Neural crest cell (in vitro differentiated cells): ENCODE measurements at regions not wholly inside any gene's neighbourhood (a gene's known extent, or its start where the extent isn't known, plus 50 kb on each side); places are given as distances from the start of the nearest gene placed in this dataset.

Experiments
- DNase-seq: peaks from one replicate; pipeline ENCODE4 v3.0.0; 2021; ENCODE audit warnings: low read depth, mixed read lengths, low spot score
- H3K27ac Mint-ChIP-seq: one replicate; pipeline ENCODE4 v1.8.0; 2021; ENCODE audit warnings: mild to moderate bottlenecking, mixed read lengths; ENCODE audit not compliant: unreplicated experiment
- H3K27me3 Mint-ChIP-seq: 2 replicates; pipeline ENCODE4 v1.8.0; 2021; ENCODE audit warnings: low read depth, mild to moderate bottlenecking, mixed read lengths
- H3K36me3 Mint-ChIP-seq: 2 replicates; pipeline ENCODE4 v1.8.0; 2021; ENCODE audit warnings: low read depth, mild to moderate bottlenecking, mixed read lengths
- H3K4me1 Mint-ChIP-seq: 2 replicates; pipeline ENCODE4 v1.8.0; 2021; ENCODE audit warnings: mixed read lengths
- H3K4me3 Mint-ChIP-seq: one replicate; pipeline ENCODE4 v1.8.0; 2021; ENCODE audit warnings: mild to moderate bottlenecking, mixed read lengths
- H3K9me3 Mint-ChIP-seq: 2 replicates; pipeline ENCODE4 v1.8.0; 2021; ENCODE audit warnings: mixed read lengths
- CTCF ChIP-seq: fragments of 200-600 bp; sonication (generic); conservative IDR thresholded peaks from 2 replicates; pipeline ENCODE4 v1.5.0; 2021; ENCODE audit warnings: antibody characterized with exemption, mild to moderate bottlenecking

- Mint-ChIP-seq H3K4me3 (no peak overlapping the region), H3K27me3 (no peaks in the 10 kb centered on the region)
- no peak for DNase-seq
Observed at GRCh38 chr4:38512840-38513239, 151.2 kb upstream of the KLF3 start.

GRCh38 chr4:38514465-38515146 is 149.4 kb upstream of the KLF3 start:
- Mint-ChIP-seq H3K27ac (no peak overlapping the region), H3K4me3 (no peak overlapping the region), H3K4me1 (peaks cover 12% of the 10 kb centered on the region), H3K36me3 (no peaks in the 10 kb centered on the region), H3K9me3 (no peaks in the 10 kb centered on the region), H3K27me3 (no peaks in the 10 kb centered on the region)
- DNase-seq, result no peak
- no peak for TF ChIP-seq CTCF

More at GRCh38 chr4:38512840-38513239, 151.2 kb upstream of the KLF3 start:
- Mint-ChIP-seq H3K9me3 (peaks cover 2% of the 10 kb centered on the region), H3K27ac (no peak overlapping the region), H3K36me3 (no peaks in the 10 kb centered on the region), H3K4me1 (peaks cover 9% of the 10 kb centered on the region)
- no peak for TF ChIP-seq CTCF

GRCh38 chr4:38516190-38516589 is 147.8 kb upstream of the KLF3 start:
- Mint-ChIP-seq H3K4me3 (no peak overlapping the region), H3K4me1 (peaks cover 14% of the 10 kb centered on the region), H3K36me3 (no peaks in the 10 kb centered on the region), H3K9me3 (peaks cover 2% of the 10 kb centered on the region), H3K27ac (no peak overlapping the region), H3K27me3 (no peaks in the 10 kb centered on the region)
- no peak for TF ChIP-seq CTCF
- DNase-seq, result no peak

- peaks cover 9% of the 10 kb centered on the region for H3K4me1 Mint-ChIP-seq
- no peak overlapping the region for H3K27ac Mint-ChIP-seq
- DNase-seq, result no peak
- H3K27me3 Mint-ChIP-seq, result no peaks in the 10 kb centered on the region
- H3K36me3 Mint-ChIP-seq, result no peaks in the 10 kb centered on the region
- peaks cover 6% of the 10 kb centered on the region for H3K9me3 Mint-ChIP-seq
- no peak for TF ChIP-seq CTCF
- H3K4me3 Mint-ChIP-seq, result no peak overlapping the region
Observed at GRCh38 chr4:38519666-38520065, 144.3 kb upstream of the KLF3 start.

- Mint-ChIP-seq H3K27ac (no peak overlapping the region), H3K4me1 (peaks cover 5% of the 10 kb centered on the region), H3K9me3 (peaks cover 8% of the 10 kb centered on the region), H3K4me3 (no peak overlapping the region), H3K36me3 (peaks cover 3% of the 10 kb centered on the region), H3K27me3 (no peaks in the 10 kb centered on the region)
- no peak for TF ChIP-seq CTCF
- DNase-seq, result no peak
Observed at GRCh38 chr4:38523054-38523453, 140.9 kb upstream of the KLF3 start.
